Vagina (tissue), 2 donors: ENCODE measurements at regions not wholly inside any gene's neighbourhood (a gene's known extent, or its start where the extent isn't known, plus 50 kb on each side); places are given as distances from the start of the nearest gene placed in this dataset.

Source experiments
- DNase-seq, 2 donors: peaks; one replicate each; pipeline ENCODE4 v3.0.0-alpha.2; 2017; ENCODE audit errors: extremely low spot score in 2 of 2
- H3K27ac ChIP-seq: fragments of 200-600 bp; sonication (generic); one replicate; pipeline ENCODE4 v1.5.1; 2019
- H3K27me3 ChIP-seq: fragments of 200-600 bp; sonication (generic); one replicate; pipeline ENCODE4 v1.5.1; 2019
- H3K36me3 ChIP-seq, 2 donors: fragments of 200-600 bp; sonication (generic); one replicate each; pipeline ENCODE4 v1.5.1; 2017 to 2019
- H3K4me1 ChIP-seq: fragments of 200-600 bp; sonication (generic); one replicate; pipeline ENCODE4 v1.5.1; 2019
- H3K4me3 ChIP-seq, 2 donors: fragments of 200-600 bp; sonication (generic); 1 replicate in 1 of 2; 2 replicates in 1 of 2; pipeline ENCODE4 v1.5.1; 2016 to 2019
- H3K9me3 ChIP-seq: fragments of 200-600 bp; sonication (generic); one replicate; pipeline ENCODE4 v1.5.1; 2019
- POLR2A ChIP-seq, 2 donors: fragments of 450-650 bp; IDR thresholded peaks; one replicate each; pipeline ENCODE4 v1.6.1; 2017; ENCODE audit warnings: antibody characterized with exemption in 2 of 2, mild to moderate bottlenecking in 2 of 2, moderate library complexity in 2 of 2
- POLR2AphosphoS5 ChIP-seq, 2 donors: sonication (generic); formaldehyde crosslinking; IDR thresholded peaks; one replicate each; pipeline ENCODE4 v1.9.0; 2017; ENCODE audit warnings: antibody characterized with exemption in 2 of 2, mild to moderate bottlenecking in 2 of 2, low read depth in 1 of 2; ENCODE audit not compliant: insufficient read depth in 1 of 2
- intact Hi-C: fragments of 100-400 bp; cut with DNase I; formaldehyde crosslinking; loops from one replicate; pipeline ENCODE4 v1.15.1; 2023
- TF ChIP-seq, protein P1 (sequence below), 3 experiments: fragments of 450-650 bp in 2 of 3; fragments of 200-600 bp in 1 of 3; sonication (generic) in 1 of 3; IDR thresholded peaks; one replicate each; pipeline ENCODE4 v1.5.1; 2017 to 2019; ENCODE audit warnings: antibody characterized with exemption in 3 of 3, mild to moderate bottlenecking in 2 of 3, moderate library complexity in 2 of 3

DNA sequence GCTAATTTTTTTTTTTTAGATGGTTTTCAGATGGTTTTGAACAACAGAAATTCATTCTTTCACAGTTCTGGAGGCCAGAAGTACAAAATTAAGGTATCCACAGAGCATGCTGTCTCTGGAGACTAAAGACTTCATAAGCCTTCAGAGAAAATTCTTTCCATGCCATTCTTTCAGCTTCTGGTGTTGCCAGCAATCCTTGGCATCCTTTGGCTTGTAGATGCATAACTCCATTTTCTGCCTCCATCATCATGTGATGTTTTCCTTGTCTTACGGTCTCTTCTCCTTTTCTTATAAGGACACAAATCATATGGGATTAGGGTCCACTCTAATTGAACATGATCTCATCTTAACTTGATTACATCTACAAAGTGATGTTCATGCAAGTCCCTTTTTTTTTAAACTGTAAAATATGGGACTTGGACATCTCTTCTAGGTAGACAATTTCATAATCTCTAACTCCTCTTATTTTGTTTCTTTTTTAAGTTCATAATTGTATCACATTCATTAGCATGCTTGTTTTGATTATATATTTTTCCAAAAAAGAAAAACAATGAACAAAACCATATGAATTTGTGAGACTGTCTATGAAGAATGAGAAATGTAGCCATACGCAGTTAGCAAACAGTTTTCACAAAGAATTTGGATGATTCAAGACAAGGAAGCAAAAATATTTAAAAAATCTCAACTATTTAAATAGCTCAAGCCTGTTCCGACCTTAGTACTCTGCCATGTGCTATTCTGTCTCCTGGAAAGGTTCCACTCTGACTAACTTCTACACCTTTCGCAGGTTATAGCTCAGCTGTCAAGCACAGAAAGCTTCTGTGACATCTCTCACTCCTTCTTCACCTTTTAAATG is 53.1 kb upstream of the GIMD1 start:
- no peak for DNase-seq
- TF ChIP-seq, protein P1, sequence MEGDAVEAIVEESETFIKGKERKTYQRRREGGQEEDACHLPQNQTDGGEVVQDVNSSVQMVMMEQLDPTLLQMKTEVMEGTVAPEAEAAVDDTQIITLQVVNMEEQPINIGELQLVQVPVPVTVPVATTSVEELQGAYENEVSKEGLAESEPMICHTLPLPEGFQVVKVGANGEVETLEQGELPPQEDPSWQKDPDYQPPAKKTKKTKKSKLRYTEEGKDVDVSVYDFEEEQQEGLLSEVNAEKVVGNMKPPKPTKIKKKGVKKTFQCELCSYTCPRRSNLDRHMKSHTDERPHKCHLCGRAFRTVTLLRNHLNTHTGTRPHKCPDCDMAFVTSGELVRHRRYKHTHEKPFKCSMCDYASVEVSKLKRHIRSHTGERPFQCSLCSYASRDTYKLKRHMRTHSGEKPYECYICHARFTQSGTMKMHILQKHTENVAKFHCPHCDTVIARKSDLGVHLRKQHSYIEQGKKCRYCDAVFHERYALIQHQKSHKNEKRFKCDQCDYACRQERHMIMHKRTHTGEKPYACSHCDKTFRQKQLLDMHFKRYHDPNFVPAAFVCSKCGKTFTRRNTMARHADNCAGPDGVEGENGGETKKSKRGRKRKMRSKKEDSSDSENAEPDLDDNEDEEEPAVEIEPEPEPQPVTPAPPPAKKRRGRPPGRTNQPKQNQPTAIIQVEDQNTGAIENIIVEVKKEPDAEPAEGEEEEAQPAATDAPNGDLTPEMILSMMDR (IDR thresholded peaks at IDR 0.05): no peak
- TF ChIP-seq POLR2A (IDR thresholded peaks at IDR 0.05) (no peak), POLR2AphosphoS5 (IDR thresholded peaks at IDR 0.05; ENCODE audit: insufficient read depth in 1 of 2, low read depth in 1 of 2) (no peak)
- Histone ChIP-seq H3K27me3 (no peaks in the 10 kb centered on the region), H3K36me3 (no peaks in the 10 kb centered on the region), H3K27ac (no peak overlapping the region), H3K4me3 (no peak overlapping the region), H3K4me1 (no peaks in the 10 kb centered on the region), H3K9me3 (no peaks in the 10 kb centered on the region)
- intact Hi-C loops: no loop called here

DNA sequence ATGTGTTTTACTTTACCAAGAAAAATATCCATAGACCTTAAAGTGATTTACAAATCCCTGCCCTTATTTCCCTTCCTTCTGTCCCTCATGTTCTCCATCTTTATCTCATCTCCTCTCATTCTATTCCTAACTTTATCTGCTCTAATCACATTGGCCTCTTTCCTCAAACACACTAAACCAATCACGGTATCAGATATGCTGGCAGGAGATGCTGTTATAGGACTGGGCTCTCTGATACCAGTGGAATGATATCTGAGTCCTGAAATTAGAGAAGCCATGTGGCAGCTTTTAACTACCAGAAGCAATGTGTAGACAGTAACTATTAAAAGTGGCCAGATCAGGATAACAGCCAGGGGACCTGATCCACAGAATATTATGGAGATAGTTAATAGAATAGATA is 49.9 kb upstream of the GIMD1 start:
- DNase-seq: no peak
- intact Hi-C loops: no loop called here
- H3K9me3 ChIP-seq: no peaks in the 10 kb centered on the region
- TF ChIP-seq, protein P1 (IDR thresholded peaks at IDR 0.05): no peak
- TF ChIP-seq POLR2AphosphoS5 (IDR thresholded peaks at IDR 0.05; ENCODE audit: insufficient read depth in 1 of 2, low read depth in 1 of 2) (no peak), POLR2A (IDR thresholded peaks at IDR 0.05) (no peak)
- H3K27ac ChIP-seq: no peak overlapping the region
- H3K4me3 ChIP-seq: no peak overlapping the region
- H3K4me1 ChIP-seq: no peaks in the 10 kb centered on the region
- H3K27me3 ChIP-seq: no peaks in the 10 kb centered on the region
- no peaks in the 10 kb centered on the region for H3K36me3 ChIP-seq
